Esophagus squamous epithelium (tissue), 5 donors: ENCODE measurements at regions not wholly inside any gene's neighbourhood (a gene's known extent, or its start where the extent isn't known, plus 50 kb on each side); places are given as distances from the start of the nearest gene placed in this dataset.
"Not testable (repeated sequence)": the region's sequence is repeated elsewhere in the genome, so short reads cannot be mapped to it uniquely, and the experiment has no call there.

Source experiments
- DNase-seq: peaks from one replicate; lab custom pipeline; 2025; lab: John Stamatoyannopoulos, UW
- H3K27ac ChIP-seq, 4 donors: fragments of 200-600 bp; sonication (generic); one replicate each; pipeline ENCODE4 v1.5.1; 2016 to 2019; ENCODE audit warnings: mild to moderate bottlenecking in 1 of 4
- H3K27me3 ChIP-seq, 4 donors: fragments of 200-600 bp; sonication (generic); 1 replicate in 3 of 4; 2 replicates in 1 of 4; pipeline versions ENCODE4 v1.5.1 to v1.6.0; 2017 to 2021; ENCODE audit warnings: antibody characterized with exemption in 1 of 4
- H3K36me3 ChIP-seq, 3 donors: fragments of 200-600 bp; sonication (generic); one replicate each; pipeline ENCODE4 v1.5.1; 2016 to 2019
- H3K4me1 ChIP-seq, 3 donors: fragments of 200-600 bp; sonication (generic); one replicate each; pipeline ENCODE4 v1.5.1; 2017 to 2019
- H3K4me3 ChIP-seq, 4 donors: fragments of 200-600 bp; sonication (generic); 1 replicate in 3 of 4; 2 replicates in 1 of 4; pipeline ENCODE4 v1.5.1; 2016 to 2019; ENCODE audit warnings: mild to moderate bottlenecking in 2 of 4, moderate library complexity in 1 of 4
- H3K9me3 ChIP-seq, 3 donors: fragments of 200-600 bp; sonication (generic); one replicate each; pipeline ENCODE4 v1.5.1; 2016 to 2019
- POLR2A ChIP-seq, 4 donors: fragments of 450-650 bp; IDR thresholded peaks; one replicate each; pipeline ENCODE4 v1.6.1; 2017; ENCODE audit warnings: antibody characterized with exemption in 4 of 4, mild to moderate bottlenecking in 4 of 4, moderate library complexity in 3 of 4
- WGBS, 2 donors: methylation state at CpG; one replicate each; pipeline ENCODE4 v1.1.5; 2018; 5-methylcytosine and 5-hydroxymethylcytosine counted together
- intact Hi-C: fragments of 100-400 bp; cut with DNase I; formaldehyde crosslinking; loops from one replicate; pipeline ENCODE4 v1.15.0; 2022
- TF ChIP-seq, protein P1 (sequence below), 6 experiments: fragments of 450-650 bp in 4 of 6; fragments of 200-600 bp in 2 of 6; sonication (generic) in 2 of 6; IDR thresholded peaks; one replicate each; pipeline ENCODE4 v1.5.1; 2016 to 2019; ENCODE audit warnings: antibody characterized with exemption in 6 of 6, mild to moderate bottlenecking in 4 of 6, moderate library complexity in 4 of 6
- donor health status: DM: yes; HTN: yes; CAD: no.

DNA sequence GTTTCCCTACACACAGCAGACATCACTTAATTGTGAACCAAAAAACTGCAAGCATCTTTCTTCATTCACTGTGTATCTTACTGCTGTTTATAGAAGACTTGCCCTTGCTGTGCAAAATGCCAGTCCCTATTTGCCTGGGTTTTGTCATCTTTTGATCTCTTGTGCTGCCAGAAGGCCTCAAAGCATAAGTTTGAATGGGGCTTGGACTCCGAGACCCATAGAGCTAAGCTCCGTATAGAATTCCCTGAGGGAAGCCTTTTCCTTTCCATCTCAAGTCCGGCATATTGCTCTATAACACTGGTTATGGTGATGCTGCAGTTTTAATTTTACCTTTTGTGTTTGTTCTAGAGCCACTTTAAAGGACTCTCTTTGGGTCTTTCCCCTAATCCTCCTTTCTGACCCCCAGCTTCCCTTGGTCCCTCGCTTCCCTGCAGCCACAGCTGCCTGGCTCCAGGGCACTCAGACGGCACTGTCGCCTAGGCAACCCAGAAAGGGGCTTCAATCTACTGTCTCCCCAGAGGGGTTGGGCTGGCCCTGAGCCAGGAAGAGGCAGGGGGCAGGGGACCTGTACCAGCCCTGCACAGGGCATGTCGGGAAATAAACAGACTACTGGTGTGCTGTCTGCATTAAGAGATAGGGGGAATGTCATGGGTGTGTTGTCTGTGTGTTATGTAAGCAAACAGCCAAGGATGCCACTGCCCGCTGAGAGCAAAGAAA, 73.4 kb upstream of the MELK start:
- 77 to 87% methylated on average over 5 of the region's 8 CpGs for WGBS, 2 donors
- intact Hi-C loops = no loop called here
- no peaks in the 10 kb centered on the region for H3K4me1 ChIP-seq
- no peak overlapping the region for H3K4me3 ChIP-seq
- H3K27me3 ChIP-seq = no peaks in the 10 kb centered on the region
- no peaks in the 10 kb centered on the region for H3K9me3 ChIP-seq
- no peak for DNase-seq
- no peak for TF ChIP-seq POLR2A (IDR thresholded peaks at IDR 0.05)
- TF ChIP-seq, protein P1, sequence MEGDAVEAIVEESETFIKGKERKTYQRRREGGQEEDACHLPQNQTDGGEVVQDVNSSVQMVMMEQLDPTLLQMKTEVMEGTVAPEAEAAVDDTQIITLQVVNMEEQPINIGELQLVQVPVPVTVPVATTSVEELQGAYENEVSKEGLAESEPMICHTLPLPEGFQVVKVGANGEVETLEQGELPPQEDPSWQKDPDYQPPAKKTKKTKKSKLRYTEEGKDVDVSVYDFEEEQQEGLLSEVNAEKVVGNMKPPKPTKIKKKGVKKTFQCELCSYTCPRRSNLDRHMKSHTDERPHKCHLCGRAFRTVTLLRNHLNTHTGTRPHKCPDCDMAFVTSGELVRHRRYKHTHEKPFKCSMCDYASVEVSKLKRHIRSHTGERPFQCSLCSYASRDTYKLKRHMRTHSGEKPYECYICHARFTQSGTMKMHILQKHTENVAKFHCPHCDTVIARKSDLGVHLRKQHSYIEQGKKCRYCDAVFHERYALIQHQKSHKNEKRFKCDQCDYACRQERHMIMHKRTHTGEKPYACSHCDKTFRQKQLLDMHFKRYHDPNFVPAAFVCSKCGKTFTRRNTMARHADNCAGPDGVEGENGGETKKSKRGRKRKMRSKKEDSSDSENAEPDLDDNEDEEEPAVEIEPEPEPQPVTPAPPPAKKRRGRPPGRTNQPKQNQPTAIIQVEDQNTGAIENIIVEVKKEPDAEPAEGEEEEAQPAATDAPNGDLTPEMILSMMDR (IDR thresholded peaks at IDR 0.05) = no peak
- H3K27ac ChIP-seq = no peak overlapping the region
- H3K36me3 ChIP-seq = no peaks in the 10 kb centered on the region

DNA sequence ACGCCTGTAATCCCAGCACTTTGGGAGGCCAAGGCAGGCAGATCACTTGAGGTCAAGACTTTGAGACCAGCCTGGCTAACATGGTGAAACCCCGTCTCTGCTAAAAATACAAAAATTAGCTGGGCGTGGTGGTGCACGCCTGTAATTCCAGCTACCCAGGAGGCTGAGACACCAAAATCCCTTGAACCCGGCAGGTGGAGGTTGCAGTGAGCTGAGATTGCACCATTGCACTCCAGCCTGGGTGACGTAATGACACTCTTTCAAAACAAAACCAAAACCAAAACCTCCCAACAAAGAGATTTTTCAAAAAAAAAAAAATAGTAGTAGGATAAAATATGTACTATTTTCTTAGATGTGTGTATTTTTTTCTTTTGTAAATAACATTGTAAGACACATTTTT, 79.1 kb upstream of the MELK start:
- intact Hi-C loops, H3K36me3 ChIP-seq, H3K27me3 ChIP-seq, DNase-seq, H3K4me3 ChIP-seq, H3K9me3 ChIP-seq, H3K27ac ChIP-seq: not testable (repeated sequence)
- 45 to 63% methylated on average over 1 to 6 of the region's 6 CpGs for WGBS, 2 donors
- H3K4me1 ChIP-seq = peaks cover 0 to 11% (median 2%) of the 10 kb centered on the region in 3 donors

DNA sequence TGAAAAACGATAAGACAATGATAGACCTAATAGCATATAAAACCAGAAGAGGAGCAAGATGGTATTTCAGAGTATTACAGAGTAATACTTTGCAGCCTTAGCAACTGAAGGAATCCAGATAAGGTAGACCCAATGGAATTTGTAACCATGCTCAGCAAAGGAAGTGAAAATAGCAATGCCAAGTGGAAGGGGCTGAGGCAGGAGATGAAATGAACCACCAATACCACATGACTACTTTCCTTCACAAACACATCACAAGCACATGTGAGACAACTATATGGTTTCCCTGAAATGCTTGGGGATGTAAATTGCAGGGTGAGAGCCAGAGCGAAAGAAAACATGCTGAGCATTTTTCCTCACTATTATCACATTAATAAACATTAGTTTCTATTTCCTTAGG, 79.8 kb upstream of the MELK start:
- WGBS, 2 donors = 73 to 78% methylated on average over 2 of the region's 2 CpGs
- no peaks in the 10 kb centered on the region for H3K9me3 ChIP-seq
- no peak overlapping the region for H3K27ac ChIP-seq
- H3K36me3 ChIP-seq = no peaks in the 10 kb centered on the region
- DNase-seq = no peak
- H3K27me3 ChIP-seq = no peaks in the 10 kb centered on the region
- TF ChIP-seq POLR2A (IDR thresholded peaks at IDR 0.05) = no peak
- TF ChIP-seq, protein P1 (IDR thresholded peaks at IDR 0.05) = no peak
- intact Hi-C loops = no loop called here
- no peak overlapping the region for H3K4me3 ChIP-seq
- peaks cover 0 to 18% (median 5%) of the 10 kb centered on the region in 3 donors for H3K4me1 ChIP-seq

DNA sequence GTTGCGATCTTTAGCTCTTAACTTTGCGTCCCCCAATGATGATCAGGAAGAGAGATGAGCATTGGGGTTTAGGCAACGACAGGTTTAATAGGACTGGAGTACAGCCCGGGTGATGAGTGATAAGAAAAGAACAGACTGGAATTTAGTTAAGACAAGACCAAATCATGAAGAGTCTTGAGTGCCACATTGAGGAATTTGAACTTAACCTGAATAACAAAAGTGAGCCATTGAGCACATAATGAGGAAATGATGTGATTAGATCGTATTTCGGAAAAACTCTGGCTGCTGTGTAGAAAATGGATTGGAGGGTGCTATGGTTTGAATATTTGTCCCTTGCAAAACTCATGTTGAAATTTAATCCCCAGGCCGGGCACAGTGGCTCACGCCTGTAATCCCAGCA, 83.2 kb upstream of the MELK start:
- H3K9me3 ChIP-seq = no peaks in the 10 kb centered on the region
- H3K27me3 ChIP-seq = no peaks in the 10 kb centered on the region
- 91 to 94% methylated on average over 8 of the region's 8 CpGs for WGBS, 2 donors
- no peaks in the 10 kb centered on the region for H3K36me3 ChIP-seq
- TF ChIP-seq, protein P1 (IDR thresholded peaks at IDR 0.05) = no peak
- no peak for TF ChIP-seq POLR2A (IDR thresholded peaks at IDR 0.05)
- DNase-seq = no peak
- peak overlapping the region in 1 of 4 donors; percentile 93 for H3K27ac ChIP-seq
- no peak overlapping the region for H3K4me3 ChIP-seq
- peaks cover 13 to 39% (median 15%) of the 10 kb centered on the region in 3 donors for H3K4me1 ChIP-seq
- intact Hi-C loops = no loop called here

DNA sequence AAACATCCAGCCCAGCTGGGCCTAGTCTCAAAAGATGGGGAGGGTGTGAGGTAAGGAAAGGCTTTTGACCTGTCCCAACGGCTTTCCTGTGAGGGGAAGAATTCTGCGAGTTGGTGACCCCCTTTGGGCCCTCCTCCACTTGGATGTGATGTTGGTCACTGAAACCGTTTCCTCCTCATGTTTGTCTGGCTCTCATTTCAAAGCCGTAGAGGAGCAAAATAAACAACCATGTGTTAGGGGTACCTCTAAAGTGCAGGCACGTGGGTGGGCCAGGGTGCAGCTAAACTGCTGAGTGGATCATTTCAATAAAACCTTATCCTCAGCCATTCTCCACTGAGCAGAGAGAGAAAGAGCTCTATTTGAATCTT, 84.3 kb upstream of the MELK start:
- H3K4me1 ChIP-seq = peaks cover 13 to 49% (median 15%) of the 10 kb centered on the region in 3 donors
- WGBS, 2 donors = 13 to 17% methylated on average over 5 of the region's 5 CpGs
- H3K9me3 ChIP-seq = no peaks in the 10 kb centered on the region
- intact Hi-C loops = no loop called here
- H3K36me3 ChIP-seq = no peaks in the 10 kb centered on the region
- TF ChIP-seq, protein P1 (IDR thresholded peaks at IDR 0.05) = no peak
- TF ChIP-seq POLR2A (IDR thresholded peaks at IDR 0.05) = no peak
- H3K27ac ChIP-seq = peak overlapping the region; percentile 91 to 94 (median 92)
- no peak for DNase-seq
- peak overlapping the region; percentile 78 to 98 (median 92) for H3K4me3 ChIP-seq
- no peaks in the 10 kb centered on the region for H3K27me3 ChIP-seq
